Erythroblast (primary cell): ENCODE measurements at regions not wholly inside any gene's neighbourhood (a gene's known extent, or its start where the extent isn't known, plus 50 kb on each side); places are given as distances from the start of the nearest gene placed in this dataset.

Experiments
- GATA1 ChIP-seq: IDR thresholded peaks from 2 replicates; pipeline ENCODE4 v1.6.1; 2011; ENCODE audit warnings: low read depth, mild to moderate bottlenecking, control low read depth, low read length, moderate library complexity
- POLR2A ChIP-seq: IDR thresholded peaks from 2 replicates; pipeline ENCODE4 v1.6.1; 2011; ENCODE audit warnings: mild to moderate bottlenecking, low read length

- TF ChIP-seq POLR2A (no peak), GATA1 (no peak)
Measured at GRCh38 chr3:127099982-127100381, 92.9 kb upstream of the PRR23E start.
